ENCODE measurements at regions not wholly inside any gene's neighbourhood (a gene's known extent, or its start where the extent isn't known, plus 50 kb on each side); places are given as distances from the start of the nearest gene placed in this dataset.

GRCh38 chr13:59312776-59313175, 851.0 kb downstream of the DIAPH3 start (continued):
- no peak for TF ChIP-seq ZNF532 (CRISPR knock-in tag; IDR thresholded peaks at IDR 0.05; ENCODE audit: borderline replicate concordance)
- TF ChIP-seq ZNF121 (CRISPR knock-in tag; IDR thresholded peaks at IDR 0.05) = no peak
- TF ChIP-seq TP53 (CRISPR knock-in tag; IDR thresholded peaks at IDR 0.05) = no peak
- no peak for TF ChIP-seq HMGXB4 (CRISPR knock-in tag; IDR thresholded peaks at IDR 0.05)
- TF ChIP-seq FOXP1 (CRISPR knock-in tag; IDR thresholded peaks at IDR 0.05; ENCODE audit: borderline replicate concordance) = no peak
- TF ChIP-seq ZNF423 (CRISPR knock-in tag; IDR thresholded peaks at IDR 0.05) = no peak

GRCh38 chr13:59318320-59318930, 845.3 kb downstream of the DIAPH3 start:
- Mint-ChIP-seq H3K9me3 (no peaks in the 10 kb centered on the region), H3K27ac (no peak overlapping the region), H3K4me1 (peaks cover 10% of the 10 kb centered on the region), H3K36me3 (no peaks in the 10 kb centered on the region), H3K4me3 (no peak overlapping the region), H3K27me3 (ENCODE audit: low read depth) (no peaks in the 10 kb centered on the region)
- ATAC-seq (peak; percentile 83), DNase-seq (ENCODE audit: low spot score) (peak; percentile 88)
- CTCF ChIA-PET = interaction anchor here (0.6 to 1.4 kb wide), 11 partner anchors 9 to 339 kb away, joined by 3 to 8 read pairs (median 3); no protein-coding TSS in a partner anchor
- POLR2A ChIA-PET = no interaction called here
- TF ChIP-seq IRF2 (CRISPR knock-in tag; IDR thresholded peaks at IDR 0.05; ENCODE audit: borderline replicate concordance, low read depth) (no peak), CTCF (IDR thresholded peaks at IDR 0.05) (peak; percentile 28; the same call in 1 of the 2 replicates)

GRCh38 chr13:59319276-59319675, 844.5 kb downstream of the DIAPH3 start:
- H3K36me3 Mint-ChIP-seq = no peaks in the 10 kb centered on the region
- ATAC-seq = no peak
- ChIA-PET CTCF (interaction anchor here (1.1 to 1.4 kb wide), 2 partner anchors 8 to 10 kb away, joined by 5 to 8 read pairs; no protein-coding TSS in a partner anchor), POLR2A (no interaction called here)
- peaks cover 10% of the 10 kb centered on the region for H3K4me1 Mint-ChIP-seq
- H3K9me3 Mint-ChIP-seq = no peaks in the 10 kb centered on the region
- no peaks in the 10 kb centered on the region for H3K27me3 Mint-ChIP-seq (ENCODE audit: low read depth)
- no peak overlapping the region for H3K4me3 Mint-ChIP-seq
- no peak overlapping the region for H3K27ac Mint-ChIP-seq
- no peak for DNase-seq (ENCODE audit: low spot score)
- TF ChIP-seq TCF7 (CRISPR knock-in tag; IDR thresholded peaks at IDR 0.05; ENCODE audit: low read depth) (no peak), NFE2L1 (CRISPR knock-in tag; IDR thresholded peaks at IDR 0.05) (no peak), ATF2 (CRISPR knock-in tag; IDR thresholded peaks at IDR 0.05; ENCODE audit: borderline replicate concordance, low read depth) (no peak), AFF4 (CRISPR knock-in tag; IDR thresholded peaks at IDR 0.05; ENCODE audit: borderline replicate concordance) (no peak), ZSCAN18 (CRISPR knock-in tag; IDR thresholded peaks at IDR 0.05) (no peak), GRHL2 (CRISPR knock-in tag; IDR thresholded peaks at IDR 0.05; ENCODE audit: insufficient replicate concordance, severe bottlenecking) (no peak)

Measured in WTC11 (cell line).